ENCODE measurements at regions not wholly inside any gene's neighbourhood (a gene's known extent, or its start where the extent isn't known, plus 50 kb on each side); places are given as distances from the start of the nearest gene placed in this dataset.

DNA sequence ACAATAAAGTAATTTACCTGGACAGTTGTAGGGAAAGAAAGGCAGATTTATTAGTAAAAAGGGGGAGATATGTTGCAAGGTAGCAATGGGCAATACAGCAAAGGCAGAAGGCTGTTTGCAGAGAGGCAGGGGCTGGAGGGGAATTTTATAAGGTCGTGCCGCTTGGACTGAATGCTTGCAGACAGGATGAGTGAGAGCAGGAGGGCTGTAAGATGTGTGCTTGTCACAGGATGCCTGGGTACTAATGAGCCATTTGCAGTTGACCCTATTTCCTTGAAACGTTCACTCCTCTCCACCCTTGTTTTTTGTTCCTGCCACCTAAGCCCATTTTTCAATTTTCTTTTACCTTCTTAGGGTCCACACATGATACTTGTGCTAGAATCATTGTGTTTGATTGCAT lies 214.7 kb downstream of the TRAM1L1 start:
- no peak for DNase-seq

DNA sequence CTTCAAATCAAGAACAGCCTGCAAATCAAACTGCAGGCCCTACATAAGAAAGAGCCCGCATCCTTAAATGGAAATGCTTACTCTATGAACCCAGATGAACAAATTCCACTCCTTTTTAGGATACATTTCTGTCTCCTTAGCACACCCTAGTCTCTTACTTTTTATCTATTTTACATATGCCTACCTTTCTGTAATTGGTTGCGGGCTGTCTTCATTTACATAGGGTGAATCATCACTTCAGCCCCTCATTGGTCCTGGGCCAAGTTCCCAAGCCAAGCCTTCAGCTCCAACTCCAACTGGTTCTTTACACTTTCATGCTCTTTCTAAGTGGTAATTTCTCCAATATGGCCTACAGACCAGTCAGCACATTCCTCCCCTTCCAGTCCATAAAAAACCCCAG lies 219.3 kb downstream of the TRAM1L1 start:
- DNase-seq: no peak

DNA sequence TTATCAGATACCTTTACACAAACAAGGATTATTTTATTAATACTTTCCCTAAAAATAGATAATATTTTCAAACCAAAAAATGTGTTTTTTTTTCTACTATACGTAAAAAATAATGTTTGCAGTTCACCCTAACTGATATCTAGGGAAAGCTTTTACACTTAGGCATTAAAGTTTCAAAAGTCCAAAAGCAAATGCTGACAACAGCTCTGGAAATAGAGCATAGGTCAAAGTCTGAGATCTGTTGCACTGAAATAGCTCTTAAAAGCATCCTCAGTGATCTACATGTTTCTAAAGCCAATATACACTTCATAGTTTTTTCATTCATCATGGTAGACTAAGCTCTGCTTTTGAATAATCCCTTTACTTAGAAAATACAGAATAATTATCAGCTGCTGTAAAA lies 222.8 kb downstream of the TRAM1L1 start:
- DNase-seq: no peak

DNA sequence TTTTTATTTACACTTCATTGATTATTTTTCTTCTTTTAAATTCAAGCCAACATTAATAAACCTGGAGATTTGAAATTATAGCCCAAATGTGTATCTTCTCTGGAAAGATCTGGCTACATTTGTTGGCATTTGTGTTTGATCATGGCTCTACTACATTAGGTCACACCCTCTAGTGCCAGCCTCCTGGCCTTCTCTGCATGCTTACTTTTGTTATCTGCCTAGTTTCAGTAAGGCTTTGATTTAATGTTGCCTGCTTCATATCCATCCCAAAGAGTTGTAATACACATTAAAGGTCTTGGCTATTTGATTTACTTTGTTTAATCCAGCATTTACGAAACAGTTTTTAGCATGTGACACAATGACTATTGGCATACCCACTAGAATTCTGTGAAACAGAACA lies 224.5 kb downstream of the TRAM1L1 start:
- DNase-seq: no peak

DNA sequence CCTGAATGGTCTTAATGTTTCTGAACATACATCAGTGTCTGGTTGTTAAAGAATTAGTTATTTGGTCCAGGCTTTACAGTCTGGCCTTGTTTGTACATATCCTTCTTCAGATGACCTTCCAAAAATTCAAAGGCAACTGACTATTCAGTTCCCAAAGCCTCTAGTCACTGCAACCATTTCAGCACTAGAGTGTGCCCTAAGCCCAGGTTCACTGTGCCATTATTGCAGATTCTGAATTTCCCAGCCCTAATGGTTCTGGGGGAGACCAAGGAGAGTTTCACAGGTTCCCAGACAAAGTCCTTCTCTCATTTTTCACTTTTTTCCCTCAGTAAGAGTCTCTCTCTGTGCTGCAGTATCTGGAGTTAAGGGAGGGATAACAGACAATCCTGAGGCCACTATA lies 235.8 kb downstream of the TRAM1L1 start:
- DNase-seq: no peak

DNA sequence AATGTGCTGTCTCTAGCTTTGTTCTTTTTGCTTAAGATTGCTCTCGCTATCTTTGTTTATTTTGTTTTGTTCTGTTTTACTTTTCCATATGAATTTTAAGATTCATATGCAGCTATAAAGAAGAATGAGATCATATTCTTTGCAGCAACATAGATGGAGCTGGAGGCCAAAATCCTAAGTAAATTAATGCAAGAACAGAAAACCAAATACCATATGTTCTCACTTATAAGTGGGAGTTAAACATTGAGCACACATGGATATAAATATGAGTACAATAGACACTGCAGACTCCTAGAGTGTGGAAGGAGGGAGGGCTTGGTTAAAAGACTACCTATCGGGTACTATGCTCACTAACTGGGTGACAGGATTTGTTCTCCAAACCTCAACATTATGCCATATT lies 237.8 kb downstream of the TRAM1L1 start:
- DNase-seq: no peak

DNA sequence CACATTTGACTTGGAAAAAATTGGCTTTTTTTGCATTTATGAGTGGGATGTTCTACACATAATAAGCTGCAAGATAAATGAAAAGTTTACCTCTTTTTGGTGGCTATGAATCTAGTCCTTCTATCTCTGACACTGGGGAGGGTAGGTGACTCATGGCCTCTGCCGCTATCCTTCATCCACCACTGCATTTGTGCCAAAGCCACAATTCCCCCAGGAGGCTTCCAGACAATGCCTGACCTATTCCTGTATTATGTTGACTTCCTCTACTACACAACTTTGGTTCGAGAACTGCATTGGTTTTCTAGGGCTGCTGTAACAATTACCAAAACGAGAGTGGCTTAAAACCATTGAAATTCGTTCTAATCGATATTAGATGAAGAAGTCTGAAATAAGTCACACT lies 245.6 kb downstream of the TRAM1L1 start:
- no peak for DNase-seq

DNA sequence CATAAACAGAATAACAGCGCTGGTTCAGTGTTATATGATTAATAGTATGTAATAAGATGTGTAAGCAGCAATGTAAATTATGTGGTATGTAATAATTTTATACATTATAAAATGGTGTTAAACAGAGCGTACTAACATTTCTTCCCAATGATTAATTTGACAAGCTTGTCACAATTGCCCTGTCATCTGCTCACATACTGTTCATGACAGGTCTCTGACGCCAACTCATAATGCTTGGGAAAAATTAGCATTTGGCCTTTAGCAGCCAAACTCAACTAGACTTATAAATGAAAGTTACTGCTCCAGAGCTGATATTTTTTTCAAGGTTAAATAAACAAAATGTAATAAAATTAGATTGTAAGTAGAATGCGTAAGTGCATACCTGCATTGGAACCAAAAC lies 246.8 kb downstream of the TRAM1L1 start:
- no peak for DNase-seq

DNA sequence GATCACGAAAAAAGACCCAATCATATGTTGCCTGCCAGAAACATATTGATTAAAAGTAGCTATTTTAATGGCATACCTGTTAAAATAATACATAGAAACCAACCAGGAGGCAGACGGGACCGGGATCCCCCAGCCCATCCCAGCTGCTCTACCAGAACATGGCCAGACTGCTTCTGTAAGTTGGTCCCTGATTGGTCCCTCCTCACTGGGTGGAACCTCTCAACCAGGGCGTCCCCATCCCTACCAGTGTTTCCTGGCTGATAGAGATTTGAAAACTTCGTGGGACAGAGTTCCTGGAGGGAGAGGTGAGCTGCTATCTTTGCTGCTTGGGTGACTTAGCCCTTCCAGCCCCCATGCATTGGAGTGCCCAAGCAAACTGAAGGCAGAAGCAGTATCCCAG lies 256.2 kb downstream of the TRAM1L1 start:
- no peak for DNase-seq

DNA sequence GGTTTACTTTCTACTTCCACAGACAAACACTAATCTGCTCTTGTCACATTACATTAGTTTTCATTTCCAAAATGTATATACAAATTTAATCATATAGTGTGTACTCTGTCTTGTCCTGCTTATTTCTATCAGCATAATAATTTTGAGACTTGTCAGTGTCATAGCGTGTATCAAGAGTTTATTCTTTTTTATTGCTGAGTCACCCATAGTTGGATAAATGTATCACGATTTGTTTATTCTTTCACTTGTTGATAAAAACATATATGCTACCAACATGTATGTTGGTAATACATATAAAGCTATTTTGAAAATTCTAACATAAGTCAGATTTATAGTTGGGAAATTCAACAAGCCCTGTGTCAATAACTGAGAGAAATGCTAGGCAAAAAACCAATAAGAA lies 261.2 kb downstream of the TRAM1L1 start:
- DNase-seq: no peak

DNA sequence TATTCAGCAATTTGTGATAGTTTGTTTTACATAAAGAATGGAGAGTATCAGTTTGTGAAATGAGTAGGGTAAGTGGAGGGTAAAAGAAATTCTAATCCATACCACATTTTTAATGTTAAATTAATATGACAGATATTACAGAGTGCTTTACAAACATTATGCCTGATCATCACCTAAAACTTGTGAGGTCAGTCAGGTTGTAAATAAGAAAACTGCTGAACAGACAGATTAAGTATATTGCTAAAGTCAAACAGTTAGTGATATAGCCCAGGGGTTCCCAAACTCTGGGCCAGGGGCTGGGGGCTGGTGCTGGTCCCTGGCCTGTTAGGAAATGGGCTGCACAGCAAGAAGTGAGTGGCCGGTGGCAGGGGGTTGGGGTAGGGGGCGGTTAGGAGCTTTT lies 273.6 kb downstream of the TRAM1L1 start:
- DNase-seq: no peak

DNA sequence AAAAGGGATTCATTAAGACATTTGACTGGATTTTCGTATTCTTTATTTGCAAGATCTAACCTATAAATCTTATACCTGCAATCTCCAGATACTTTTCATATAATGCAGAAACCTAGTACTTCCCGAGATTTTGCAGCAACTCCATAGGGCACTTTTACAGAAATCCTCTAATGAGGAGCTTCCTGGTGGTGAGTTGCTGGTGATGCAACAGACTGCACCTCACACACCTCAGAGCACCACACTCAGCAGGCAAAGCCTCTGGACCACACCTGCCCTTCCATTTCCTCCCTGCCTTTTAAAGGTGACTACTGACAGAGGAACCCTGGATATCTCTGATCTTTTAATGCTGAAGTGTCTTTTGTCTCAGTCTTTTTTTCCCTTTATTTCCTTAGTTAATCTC lies 289.4 kb downstream of the TRAM1L1 start:
- no peak for DNase-seq

DNA sequence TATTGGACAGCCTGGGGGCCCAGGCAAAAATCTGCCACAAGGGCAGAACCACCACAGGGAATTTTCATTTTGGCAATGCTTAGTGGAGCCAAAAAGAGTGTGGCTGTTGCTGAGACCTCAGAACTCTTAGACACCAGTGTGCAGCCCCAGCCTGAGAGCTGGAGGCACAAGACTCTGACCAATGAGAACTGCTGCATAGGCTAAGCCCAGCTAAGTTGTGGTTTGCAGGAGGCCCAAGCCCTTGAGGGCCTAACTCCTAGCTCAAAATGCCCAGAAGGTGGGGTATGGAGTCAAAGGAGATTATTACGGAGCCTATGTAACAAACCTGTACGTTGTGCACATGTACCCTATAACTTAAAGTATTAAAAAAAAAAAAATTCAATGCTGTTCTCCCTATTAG lies 296.7 kb downstream of the TRAM1L1 start:
- no peak for DNase-seq

DNA sequence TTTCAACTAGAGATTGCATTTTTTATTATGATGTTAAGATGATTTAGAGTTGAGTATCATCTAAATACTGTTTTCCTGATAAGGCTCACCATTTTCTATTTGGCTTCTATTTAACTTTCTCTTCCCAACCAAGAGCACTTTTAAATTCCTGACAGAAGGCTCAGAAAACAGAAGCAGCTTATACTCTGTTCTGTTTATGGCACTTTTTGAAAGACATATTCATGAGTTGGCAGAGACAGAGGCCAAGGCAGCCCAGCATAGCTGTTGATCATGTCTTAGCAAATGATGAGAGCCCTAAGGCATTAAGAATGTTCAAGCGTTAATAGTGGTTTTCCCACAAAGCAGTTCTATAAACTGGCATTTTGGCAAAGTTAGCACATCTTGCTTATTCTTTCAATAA lies 330.3 kb downstream of the TRAM1L1 start:
- no peak for DNase-seq

DNA sequence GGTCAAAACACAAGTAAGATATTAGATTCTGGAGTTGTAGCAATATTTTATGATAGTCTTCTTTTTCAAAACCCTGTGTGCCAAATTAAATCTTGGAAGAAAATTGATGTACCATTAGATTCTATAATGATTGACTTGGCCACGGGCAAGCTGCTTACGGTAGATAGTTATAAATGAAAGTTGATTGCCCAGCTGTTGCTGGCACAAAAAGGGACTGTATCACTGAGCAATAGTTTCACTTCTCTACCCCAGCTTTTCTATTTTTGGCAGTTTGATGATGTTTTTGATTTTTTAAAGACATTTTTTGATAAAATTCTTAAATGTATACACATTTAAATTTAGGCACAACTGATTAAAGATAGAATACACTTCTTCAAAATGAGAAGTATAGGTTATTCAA lies 333.3 kb downstream of the TRAM1L1 start:
- no peak for DNase-seq

DNA sequence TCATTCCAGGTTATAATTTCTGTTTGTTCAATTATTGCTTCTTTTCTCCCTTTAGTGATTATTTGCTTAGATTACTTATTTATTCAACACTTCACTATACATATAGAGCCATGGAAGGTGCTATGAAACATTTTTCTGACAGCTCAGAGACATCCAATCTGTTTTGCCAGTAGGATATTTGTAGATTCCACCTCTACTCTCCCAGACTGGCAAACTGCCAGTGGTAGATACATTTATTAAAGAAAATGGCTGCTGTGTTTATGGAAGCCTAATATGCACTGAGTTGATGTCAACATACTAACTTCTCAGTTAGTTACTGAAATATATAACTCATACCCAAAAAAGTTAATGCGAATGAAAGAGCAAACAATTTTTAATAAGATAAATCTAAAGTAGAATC lies 348.6 kb downstream of the TRAM1L1 start:
- DNase-seq: no peak

DNA sequence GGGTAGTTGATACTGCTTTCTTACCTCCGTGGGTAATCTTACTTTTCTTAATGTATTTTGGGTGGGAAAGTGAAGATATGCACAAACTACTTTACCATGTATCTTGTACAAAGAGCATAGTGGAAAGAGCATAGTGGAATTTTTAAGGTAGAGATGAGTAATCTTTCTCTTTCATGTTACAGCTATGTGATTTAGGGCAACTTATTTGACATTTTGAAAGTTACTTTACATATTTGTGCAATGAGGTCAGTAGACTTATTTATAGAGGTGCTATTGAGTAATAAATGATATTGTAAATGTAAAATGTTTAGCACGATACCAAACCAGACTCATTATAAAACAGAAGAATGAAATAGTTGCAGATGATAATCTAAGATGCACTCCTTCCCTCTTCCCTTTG lies 351.2 kb downstream of the TRAM1L1 start:
- DNase-seq: no peak

DNA sequence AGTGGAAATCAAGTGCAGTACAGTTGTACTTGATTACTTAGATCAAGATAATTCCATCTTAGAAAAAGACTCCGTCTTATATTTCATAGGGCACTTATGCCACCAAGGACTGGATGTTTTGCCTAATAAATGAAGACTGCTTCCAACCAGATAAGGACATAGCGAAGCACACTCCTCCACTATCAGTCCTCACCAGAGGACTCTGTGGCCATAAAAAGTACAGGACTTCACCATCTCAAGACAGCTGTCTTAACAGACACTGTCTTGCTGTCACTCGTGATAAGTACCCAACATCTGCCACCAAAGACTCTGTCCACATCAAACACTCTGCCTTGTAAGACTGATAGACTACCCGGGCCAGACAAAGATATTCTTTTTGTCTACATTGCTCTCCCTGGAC lies 352.0 kb downstream of the TRAM1L1 start:
- DNase-seq: no peak

DNA sequence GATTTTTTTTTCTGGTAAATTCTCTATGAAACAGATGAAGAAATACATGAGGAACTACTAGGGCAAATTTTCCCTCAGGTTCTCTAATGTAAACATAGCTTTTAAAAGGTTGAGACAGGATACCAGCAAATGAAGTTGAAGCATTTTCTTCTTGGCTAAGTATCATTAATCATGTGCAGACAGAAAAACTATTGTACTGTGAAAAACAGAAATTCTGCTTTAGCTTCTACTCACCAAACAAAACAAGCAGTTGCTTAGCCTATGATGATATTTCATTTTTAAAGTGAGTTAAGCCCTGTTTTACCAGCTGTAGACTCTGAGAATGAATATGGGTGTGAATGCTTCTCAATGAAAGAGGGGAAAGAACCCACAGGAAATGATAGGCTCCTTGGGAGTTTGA lies 358.9 kb downstream of the TRAM1L1 start:
- no peak for DNase-seq

DNA sequence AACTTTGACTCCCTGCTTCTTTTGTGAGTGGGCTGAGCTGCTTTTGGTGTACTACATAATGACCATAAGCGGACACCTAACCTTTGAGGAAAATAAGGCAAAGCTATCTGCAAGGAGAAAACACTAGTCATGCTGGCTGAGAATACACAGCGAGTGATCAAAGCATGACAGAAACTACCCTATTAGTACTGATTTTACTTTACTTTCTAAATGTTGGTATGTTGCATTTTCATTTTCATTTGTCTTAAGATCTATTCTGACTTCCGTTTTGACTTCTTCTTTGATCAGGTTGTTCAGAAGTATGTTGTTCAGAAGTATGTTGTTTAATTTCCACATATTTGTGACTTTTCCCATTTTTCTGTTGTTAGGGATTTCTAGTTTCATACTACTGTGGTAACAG lies 361.1 kb downstream of the TRAM1L1 start:
- DNase-seq: no peak

DNA sequence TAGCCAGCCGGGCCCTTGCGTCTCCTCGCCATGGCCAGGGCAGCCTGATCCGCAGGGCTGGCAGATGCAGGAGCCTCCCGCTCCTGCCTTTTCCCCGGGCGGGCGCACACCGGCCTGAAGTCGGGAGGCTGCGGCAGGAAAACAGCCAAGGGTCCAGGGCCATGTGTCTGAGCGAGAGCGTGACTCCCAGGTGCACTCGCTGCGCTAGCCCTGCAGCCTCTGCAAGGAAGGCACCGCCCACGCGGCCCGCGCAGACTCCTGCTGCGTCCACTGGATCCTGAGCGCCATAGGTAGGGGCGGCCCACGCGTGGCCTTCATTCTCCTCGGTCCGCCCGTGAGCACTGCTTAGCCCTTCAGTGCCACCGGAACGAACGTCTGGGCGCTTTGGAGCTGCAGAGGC lies 379.9 kb downstream of the TRAM1L1 start:
- no peak for DNase-seq

DNA sequence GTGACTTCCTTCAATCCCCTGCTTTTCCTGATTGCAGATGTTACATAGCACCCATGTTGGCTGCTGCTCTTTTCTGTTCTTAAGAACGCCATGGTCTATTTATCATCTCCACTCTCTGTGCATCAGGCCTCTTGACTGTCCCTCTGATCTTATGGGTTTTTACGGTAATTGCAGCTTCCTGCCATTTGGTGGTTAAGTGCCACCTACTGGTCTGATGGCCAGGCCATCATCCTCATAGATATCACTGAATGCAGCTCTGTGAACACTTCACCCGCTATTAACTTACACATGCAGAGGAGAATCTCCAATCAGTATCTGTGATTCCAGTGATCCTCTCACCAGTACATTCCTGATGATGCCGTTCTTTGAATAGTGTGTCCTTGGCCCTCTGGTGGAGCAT lies 382.4 kb downstream of the TRAM1L1 start:
- DNase-seq: no peak

DNA sequence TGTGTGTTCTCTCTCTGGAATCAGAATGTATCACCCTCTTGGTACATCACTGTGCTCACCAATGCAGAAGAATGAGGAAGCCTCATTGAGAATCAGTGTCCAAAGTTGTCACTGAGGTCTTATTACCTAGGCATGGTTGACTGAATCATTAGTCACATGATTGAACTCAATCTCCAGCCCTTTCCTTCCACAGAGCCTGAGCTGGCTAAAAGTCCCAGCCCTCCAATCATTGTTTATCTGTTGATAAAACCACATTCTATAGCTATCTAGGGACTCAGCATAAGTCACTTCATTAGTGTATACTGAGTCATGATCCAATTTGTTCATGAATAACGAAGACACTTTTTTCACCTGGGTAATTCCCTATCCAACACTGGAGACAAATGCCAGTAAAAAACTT lies 396.8 kb downstream of the TRAM1L1 start:
- DNase-seq: no peak

DNA sequence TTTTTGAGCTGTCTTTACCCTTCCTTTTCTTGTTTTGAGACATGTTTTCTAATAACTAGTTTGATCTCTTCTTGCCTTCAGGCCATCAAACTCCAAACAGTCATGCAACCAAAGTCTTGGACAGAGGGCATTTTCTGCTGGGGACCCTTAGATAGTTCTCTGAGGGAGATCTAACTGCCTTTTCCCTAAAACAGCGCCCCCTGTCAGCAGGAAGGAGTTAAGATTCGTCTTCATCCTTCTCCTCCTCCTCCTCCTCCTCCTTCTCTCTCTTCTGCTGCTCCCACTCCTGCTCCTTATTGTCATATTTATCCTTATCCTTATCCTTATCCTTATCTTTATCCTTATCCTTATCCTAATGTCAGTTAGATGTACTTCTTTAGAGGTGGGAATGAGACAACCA lies 417.2 kb downstream of the TRAM1L1 start:
- no peak for DNase-seq

DNA sequence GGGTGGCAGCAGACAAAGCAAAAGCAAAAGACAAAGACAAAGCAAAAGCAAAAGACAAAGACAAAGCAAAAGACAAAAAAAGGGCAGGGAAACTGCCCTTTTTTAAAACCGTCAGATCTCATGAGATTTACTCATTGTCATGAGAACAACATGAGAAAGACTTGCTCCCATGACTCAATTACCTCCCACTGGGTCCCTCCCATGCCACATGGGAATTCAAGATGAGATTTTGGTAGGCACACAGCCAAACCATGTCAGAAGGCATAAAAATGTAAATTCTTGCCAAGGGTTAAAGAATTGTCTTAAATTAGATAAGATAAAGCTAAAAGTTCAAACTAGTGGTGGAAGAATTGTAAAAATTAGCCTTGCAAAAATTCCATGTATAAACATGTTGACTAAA lies 419.7 kb downstream of the TRAM1L1 start:
- DNase-seq: no peak

DNA sequence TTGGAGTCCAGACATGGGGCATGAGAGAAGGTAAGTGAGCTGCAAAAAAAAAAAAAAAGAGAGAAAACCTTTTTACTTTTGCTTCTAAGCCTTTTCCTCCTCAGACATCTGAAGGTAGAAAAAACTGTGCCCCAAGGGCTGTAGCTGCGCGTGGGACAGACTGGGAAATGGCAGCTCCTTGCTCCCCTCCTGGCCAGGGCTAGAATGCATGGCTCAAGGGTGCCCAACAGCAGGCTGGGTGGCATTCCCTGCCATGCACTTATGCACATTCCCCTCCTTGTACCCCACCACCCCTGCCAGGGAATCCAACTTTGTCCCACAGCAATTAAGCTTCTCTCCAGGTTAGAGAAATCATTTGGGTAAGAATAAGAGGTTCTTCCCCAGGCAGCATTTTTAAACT lies 421.2 kb downstream of the TRAM1L1 start:
- DNase-seq: no peak
